Mesendoderm (in vitro differentiated cells): ENCODE measurements at regions not wholly inside any gene's neighbourhood (a gene's known extent, or its start where the extent isn't known, plus 50 kb on each side); places are given as distances from the start of the nearest gene placed in this dataset.

Source experiments
- DNase-seq: peaks from one replicate; pipeline ENCODE4 v3.0.0; 2013
- H2AK5ac ChIP-seq: 2 replicates; pipeline ENCODE4 v1.6.1; 2013; ENCODE audit warnings: low read length, inconsistent platforms
- H2BK120ac ChIP-seq: 2 replicates; pipeline ENCODE4 v1.6.1; 2013; ENCODE audit warnings: low read depth, mild to moderate bottlenecking, low read length, moderate library complexity, mixed read lengths
- H2BK15ac ChIP-seq: replicated peaks from 2 replicates; pipeline ENCODE4 v1.6.1; 2013; ENCODE audit warnings: low read depth, mild to moderate bottlenecking, moderate library complexity
- H2BK5ac ChIP-seq: 2 replicates; pipeline ENCODE4 v1.6.1; 2013; ENCODE audit warnings: low read length, inconsistent platforms
- H3K18ac ChIP-seq: 2 replicates; pipeline ENCODE4 v1.6.1; 2013; ENCODE audit warnings: mild to moderate bottlenecking, low read length, mixed read lengths
- H3K23ac ChIP-seq: one replicate; pipeline ENCODE4 v1.6.1; 2013; ENCODE audit warnings: low read length
- H3K27ac ChIP-seq: 2 replicates; pipeline ENCODE4 v1.5.1; 2013; ENCODE audit warnings: low read depth, mild to moderate bottlenecking, inconsistent platforms, low read length, moderate library complexity
- H3K27me3 ChIP-seq: 2 replicates; pipeline ENCODE4 v1.6.1; 2013; ENCODE audit warnings: low read length, control low read depth, mild to moderate bottlenecking, inconsistent platforms; ENCODE audit not compliant: insufficient read depth, poor library complexity
- H3K36me3 ChIP-seq: 2 replicates; pipeline ENCODE4 v1.6.1; 2013; ENCODE audit warnings: low read length, inconsistent platforms; ENCODE audit not compliant: control insufficient read depth, insufficient read depth
- H3K4ac ChIP-seq: one replicate; pipeline ENCODE4 v1.6.1; 2013; ENCODE audit warnings: low read depth, mild to moderate bottlenecking, low read length, moderate library complexity
- H3K4me1 ChIP-seq: 2 replicates; pipeline ENCODE4 v1.6.1; 2013; ENCODE audit warnings: low read depth, low read length, inconsistent platforms; ENCODE audit not compliant: control insufficient read depth
- H3K4me2 ChIP-seq: 2 replicates; pipeline ENCODE4 v1.6.1; 2013; ENCODE audit warnings: low read length
- H3K4me3 ChIP-seq: 2 replicates; pipeline ENCODE4 v1.5.1; 2013; ENCODE audit warnings: mild to moderate bottlenecking, low read length
- H3K56ac ChIP-seq: one replicate; pipeline ENCODE4 v1.6.1; 2013; ENCODE audit warnings: low read length
- H3K79me1 ChIP-seq: 2 replicates; pipeline ENCODE4 v1.6.1; 2013; ENCODE audit warnings: low read length, inconsistent platforms
- H3K79me2 ChIP-seq: 2 replicates; pipeline ENCODE4 v1.6.1; 2013; ENCODE audit warnings: mild to moderate bottlenecking, low read length; ENCODE audit not compliant: control insufficient read depth, insufficient read depth
- H3K9ac ChIP-seq: 2 replicates; pipeline ENCODE4 v1.6.1; 2013; ENCODE audit warnings: low read length, inconsistent platforms
- H4K5ac ChIP-seq: one replicate; pipeline ENCODE4 v1.6.1; 2013; ENCODE audit warnings: low read length
- H4K8ac ChIP-seq: one replicate; pipeline ENCODE4 v1.6.1; 2013; ENCODE audit warnings: low read depth, mild to moderate bottlenecking, control low read depth, low read length, moderate library complexity
- whole genome bisulfite sequencing: extraction: QIAGEN DNeasy Blood & Tissue Kit; methylation state at CpG from one replicate; pipeline ENCODE4 v1.1.7; 2013; ENCODE audit warnings: low lambda C conversion rate, missing lambda C conversion rate; ENCODE audit not compliant: insufficient coverage; ENCODE audit errors: extremely low coverage; 5-methylcytosine and 5-hydroxymethylcytosine counted together

DNA sequence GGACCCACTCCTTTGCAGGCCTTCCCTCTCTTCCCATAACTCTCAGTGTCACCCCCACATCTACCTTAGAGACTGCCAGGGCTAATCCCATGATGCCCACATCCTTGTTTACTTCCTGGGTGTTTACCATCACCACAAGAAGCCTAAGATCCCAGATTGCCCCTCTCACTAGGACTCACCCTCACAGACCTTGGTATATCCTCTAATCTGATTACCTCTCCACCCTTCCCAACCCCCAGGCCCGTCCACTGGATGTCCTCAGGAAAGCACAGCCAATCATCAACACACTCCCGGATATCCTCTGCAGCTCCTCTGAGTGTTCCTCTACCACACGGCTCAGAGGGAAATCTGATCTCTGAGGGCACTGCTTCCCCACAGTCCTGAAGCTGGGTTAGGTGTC lies 91.0 kb downstream of the FOXD1 start:
- Histone ChIP-seq H3K56ac (no peak overlapping the region), H3K27me3 (no peaks in the 10 kb centered on the region), H3K4me1 (no peaks in the 10 kb centered on the region), H4K8ac (no peak overlapping the region), H4K5ac (no peak overlapping the region), H3K79me1 (no peaks in the 10 kb centered on the region), H2BK15ac (no peak overlapping the region), H3K23ac (no peak overlapping the region), H2AK5ac (no peak overlapping the region), H3K27ac (no peak overlapping the region), H2BK5ac (no peak overlapping the region), H3K4me2 (no peak overlapping the region), H3K36me3 (no peaks in the 10 kb centered on the region), H3K18ac (no peak overlapping the region), H3K9ac (no peak overlapping the region), H2BK120ac (no peak overlapping the region), H3K79me2 (no peaks in the 10 kb centered on the region), H3K4me3 (no peak overlapping the region), H3K4ac (no peak overlapping the region)
- no peak for DNase-seq
- WGBS, result no CpG with 5 or more reads among the region's 3 CpGs

DNA sequence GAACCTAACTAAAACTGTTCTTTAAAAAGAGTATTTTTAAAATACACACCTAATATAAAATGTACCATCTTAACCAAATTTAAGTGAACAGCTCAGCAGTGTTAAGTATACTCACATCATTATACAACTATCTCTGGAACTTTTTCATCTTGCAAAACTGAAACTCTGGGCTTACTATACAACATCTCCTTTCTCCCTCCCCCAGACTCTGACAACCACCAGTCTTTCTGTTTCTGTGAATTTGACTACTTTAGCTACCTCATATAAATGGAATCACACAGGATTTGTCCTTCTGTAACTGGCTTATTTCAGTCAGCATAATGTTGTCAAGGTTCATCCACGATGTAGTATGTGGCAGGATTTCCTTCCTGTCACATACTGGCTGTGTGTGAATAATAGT lies 93.5 kb downstream of the FOXD1 start:
- Histone ChIP-seq H3K36me3 (no peaks in the 10 kb centered on the region), H2BK120ac (no peak overlapping the region), H3K79me1 (no peaks in the 10 kb centered on the region), H3K79me2 (no peaks in the 10 kb centered on the region), H3K4me3 (no peak overlapping the region), H3K23ac (no peak overlapping the region), H4K8ac (no peak overlapping the region), H3K4me2 (no peak overlapping the region), H3K4ac (no peak overlapping the region), H3K18ac (no peak overlapping the region), H3K4me1 (no peaks in the 10 kb centered on the region), H2BK15ac (no peak overlapping the region), H3K27ac (no peak overlapping the region), H4K5ac (no peak overlapping the region), H2AK5ac (no peak overlapping the region), H3K9ac (no peak overlapping the region), H3K56ac (no peak overlapping the region), H3K27me3 (no peaks in the 10 kb centered on the region), H2BK5ac (no peak overlapping the region)
- WGBS, result no CpG with 5 or more reads among the region's 1 CpG
- DNase-seq, result no peak

DNA sequence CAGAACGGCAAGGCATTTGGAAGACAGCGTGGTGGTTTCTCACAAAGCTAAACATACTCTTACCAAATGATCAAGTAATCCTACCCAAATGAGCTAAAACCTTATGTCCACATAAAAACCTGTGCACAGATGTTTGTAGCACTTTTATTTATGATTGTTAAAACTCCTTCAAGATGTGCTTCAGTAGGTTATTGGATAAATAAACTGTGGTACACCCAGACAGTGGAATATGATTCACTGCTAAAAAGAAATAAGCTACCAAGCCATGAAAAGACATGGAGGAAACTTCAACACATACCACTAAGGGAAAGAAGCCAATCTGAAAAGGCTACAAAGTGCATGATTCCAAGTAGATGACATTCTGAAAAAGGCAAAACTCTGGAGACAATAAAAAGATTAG lies 94.2 kb downstream of the FOXD1 start:
- H3K79me1 ChIP-seq, result no peaks in the 10 kb centered on the region
- H3K27me3 ChIP-seq, result no peaks in the 10 kb centered on the region
- no peak overlapping the region for H2AK5ac ChIP-seq
- no peak overlapping the region for H3K23ac ChIP-seq
- no CpG with 5 or more reads among the region's 2 CpGs for WGBS
- no peak overlapping the region for H4K5ac ChIP-seq
- H3K79me2 ChIP-seq, result no peaks in the 10 kb centered on the region
- H3K18ac ChIP-seq, result no peak overlapping the region
- no peaks in the 10 kb centered on the region for H3K36me3 ChIP-seq
- no peak overlapping the region for H2BK5ac ChIP-seq
- H4K8ac ChIP-seq, result no peak overlapping the region
- H3K4me1 ChIP-seq, result no peaks in the 10 kb centered on the region
- no peak overlapping the region for H3K4ac ChIP-seq
- H3K56ac ChIP-seq, result no peak overlapping the region
- DNase-seq, result no peak
- no peak overlapping the region for H2BK120ac ChIP-seq
- H3K4me2 ChIP-seq, result no peak overlapping the region
- H3K9ac ChIP-seq, result no peak overlapping the region
- H2BK15ac ChIP-seq, result no peak overlapping the region
- no peak overlapping the region for H3K4me3 ChIP-seq
- H3K27ac ChIP-seq, result no peak overlapping the region

DNA sequence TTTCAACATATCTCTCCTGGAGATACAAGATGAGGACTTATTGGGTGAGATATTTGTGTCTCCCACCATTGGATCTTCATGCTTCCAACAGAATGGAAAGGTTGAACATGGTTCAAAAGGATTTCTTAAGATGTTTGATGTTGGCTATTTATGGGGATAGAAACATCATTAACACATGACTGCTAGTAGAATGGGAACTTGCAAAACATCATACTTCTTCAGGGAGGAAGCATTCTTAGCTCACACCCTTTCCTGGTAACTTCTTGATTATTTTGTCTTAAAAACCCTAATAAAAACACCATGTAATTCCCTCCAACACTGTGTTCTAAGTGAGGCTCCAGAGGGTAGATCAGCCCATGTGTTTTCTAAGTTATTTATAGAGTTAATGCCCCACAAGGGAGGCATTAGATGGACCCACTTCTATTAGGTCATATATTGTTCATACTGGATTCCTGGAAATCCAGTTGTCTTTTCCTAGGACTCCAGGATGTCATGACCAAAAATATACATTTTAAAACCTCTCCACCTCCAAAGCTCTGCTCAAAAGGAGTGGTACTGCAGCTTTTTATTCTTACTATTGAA lies 95.8 kb downstream of the FOXD1 start:
- Histone ChIP-seq H4K5ac (no peak overlapping the region), H3K79me2 (no peaks in the 10 kb centered on the region), H3K79me1 (no peaks in the 10 kb centered on the region), H3K27ac (no peak overlapping the region), H3K18ac (no peak overlapping the region), H4K8ac (no peak overlapping the region), H2BK15ac (no peak overlapping the region), H2BK5ac (no peak overlapping the region), H3K9ac (no peak overlapping the region), H3K4ac (no peak overlapping the region), H2BK120ac (no peak overlapping the region), H3K36me3 (no peaks in the 10 kb centered on the region), H3K4me2 (no peak overlapping the region), H3K4me3 (no peak overlapping the region), H3K23ac (no peak overlapping the region), H3K56ac (no peak overlapping the region), H3K27me3 (no peaks in the 10 kb centered on the region), H3K4me1 (no peaks in the 10 kb centered on the region), H2AK5ac (no peak overlapping the region)
- no peak for DNase-seq

DNA sequence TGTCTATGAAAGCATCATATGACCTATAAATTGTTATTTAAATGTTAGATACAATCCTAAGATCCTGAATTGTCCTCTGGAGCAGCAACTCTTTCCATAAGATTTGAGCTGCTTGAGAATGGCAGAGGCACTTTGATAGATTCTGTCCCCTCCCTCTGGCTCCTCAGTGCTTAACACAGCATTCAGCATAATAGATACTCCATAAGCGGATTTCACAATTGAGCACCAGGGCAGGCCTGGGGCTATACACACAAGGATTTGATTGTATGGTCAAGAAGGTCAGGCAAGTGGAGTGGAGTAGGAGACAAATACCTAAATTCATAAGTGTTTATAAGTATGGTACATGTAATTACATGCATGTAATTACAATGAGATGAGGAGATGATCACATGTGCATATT lies 96.3 kb downstream of the FOXD1 start:
- Histone ChIP-seq H3K4ac (no peak overlapping the region), H3K56ac (no peak overlapping the region), H3K4me1 (no peaks in the 10 kb centered on the region), H2AK5ac (no peak overlapping the region), H2BK5ac (no peak overlapping the region), H3K36me3 (no peaks in the 10 kb centered on the region), H3K23ac (no peak overlapping the region), H2BK15ac (no peak overlapping the region), H3K79me2 (no peaks in the 10 kb centered on the region), H3K4me3 (no peak overlapping the region), H3K18ac (no peak overlapping the region), H2BK120ac (no peak overlapping the region), H4K5ac (no peak overlapping the region), H3K79me1 (no peaks in the 10 kb centered on the region), H4K8ac (no peak overlapping the region), H3K27me3 (no peaks in the 10 kb centered on the region), H3K27ac (no peak overlapping the region), H3K4me2 (no peak overlapping the region), H3K9ac (no peak overlapping the region)
- DNase-seq, result no peak
- WGBS, result no CpG with 5 or more reads among the region's 1 CpG

DNA sequence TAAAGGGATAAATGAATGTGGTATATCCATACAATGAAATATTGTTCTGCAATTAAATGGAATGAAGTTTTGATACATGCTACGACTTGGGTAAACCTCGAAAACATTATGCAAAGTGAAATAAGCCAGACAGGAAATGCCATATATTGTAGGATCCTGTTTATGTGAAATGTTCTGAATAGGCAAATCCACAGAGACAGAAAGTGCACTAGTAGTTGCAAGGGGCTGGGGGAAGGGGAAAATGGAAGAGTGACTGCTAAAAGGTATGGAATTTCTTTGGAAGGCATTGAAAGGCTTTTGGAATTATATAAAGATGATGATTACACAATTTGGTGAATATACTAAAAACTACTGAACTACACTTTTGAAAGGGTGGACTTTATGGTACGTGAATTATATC lies 97.0 kb downstream of the FOXD1 start:
- no peak overlapping the region for H2BK120ac ChIP-seq
- no peak overlapping the region for H2AK5ac ChIP-seq
- H3K36me3 ChIP-seq, result no peaks in the 10 kb centered on the region
- no peaks in the 10 kb centered on the region for H3K27me3 ChIP-seq
- no peak overlapping the region for H3K4me2 ChIP-seq
- H3K18ac ChIP-seq, result no peak overlapping the region
- no peak overlapping the region for H4K5ac ChIP-seq
- H3K4me3 ChIP-seq, result no peak overlapping the region
- no peaks in the 10 kb centered on the region for H3K79me2 ChIP-seq
- H3K4me1 ChIP-seq, result no peaks in the 10 kb centered on the region
- H3K79me1 ChIP-seq, result no peaks in the 10 kb centered on the region
- H4K8ac ChIP-seq, result no peak overlapping the region
- no peak overlapping the region for H2BK5ac ChIP-seq
- no peak overlapping the region for H3K9ac ChIP-seq
- no peak for DNase-seq
- H3K56ac ChIP-seq, result no peak overlapping the region
- H3K27ac ChIP-seq, result no peak overlapping the region
- H3K23ac ChIP-seq, result no peak overlapping the region
- H3K4ac ChIP-seq, result no peak overlapping the region
- H2BK15ac ChIP-seq, result no peak overlapping the region
- no CpG with 5 or more reads among the region's 3 CpGs for WGBS
